Peyer's patch (tissue), 4 donors: ENCODE measurements at regions not wholly inside any gene's neighbourhood (a gene's known extent, or its start where the extent isn't known, plus 50 kb on each side); places are given as distances from the start of the nearest gene placed in this dataset.

Experiments
- POLR2A ChIP-seq, 2 donors: fragments of 450-650 bp; IDR thresholded peaks; one replicate each; pipeline ENCODE4 v1.5.1; 2017; ENCODE audit warnings: antibody characterized with exemption in 2 of 2, mild to moderate bottlenecking in 2 of 2, moderate library complexity in 2 of 2
- TF ChIP-seq, protein P1 (sequence below), 6 experiments: fragments of 450-650 bp in 4 of 6; fragments of 200-600 bp in 2 of 6; sonication (generic) in 1 of 6; IDR thresholded peaks; one replicate each; pipeline ENCODE4 v1.5.1; 2017 to 2019; ENCODE audit warnings: antibody characterized with exemption in 6 of 6, mild to moderate bottlenecking in 3 of 6, moderate library complexity in 1 of 6

DNA sequence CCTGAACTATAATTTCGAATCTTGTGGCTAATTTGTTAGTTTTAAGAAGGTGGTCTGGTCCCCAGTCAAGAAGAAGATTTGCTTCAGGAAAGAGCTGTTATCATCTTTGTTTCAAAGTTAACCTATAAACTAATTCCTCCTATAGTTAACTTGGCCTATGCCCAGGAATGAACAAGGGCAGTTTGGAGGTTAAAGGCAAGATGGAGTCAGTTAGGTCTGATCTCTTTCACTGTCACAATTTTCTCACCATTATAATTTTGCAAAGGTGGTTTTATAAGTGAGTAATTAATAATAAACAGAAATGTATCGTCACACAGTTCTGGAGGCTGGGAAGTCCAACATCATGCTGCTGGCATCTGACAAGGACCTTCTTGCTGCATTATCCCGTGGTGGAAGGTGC is 238.6 kb downstream of the PIK3R1 start:
- TF ChIP-seq, protein P1, sequence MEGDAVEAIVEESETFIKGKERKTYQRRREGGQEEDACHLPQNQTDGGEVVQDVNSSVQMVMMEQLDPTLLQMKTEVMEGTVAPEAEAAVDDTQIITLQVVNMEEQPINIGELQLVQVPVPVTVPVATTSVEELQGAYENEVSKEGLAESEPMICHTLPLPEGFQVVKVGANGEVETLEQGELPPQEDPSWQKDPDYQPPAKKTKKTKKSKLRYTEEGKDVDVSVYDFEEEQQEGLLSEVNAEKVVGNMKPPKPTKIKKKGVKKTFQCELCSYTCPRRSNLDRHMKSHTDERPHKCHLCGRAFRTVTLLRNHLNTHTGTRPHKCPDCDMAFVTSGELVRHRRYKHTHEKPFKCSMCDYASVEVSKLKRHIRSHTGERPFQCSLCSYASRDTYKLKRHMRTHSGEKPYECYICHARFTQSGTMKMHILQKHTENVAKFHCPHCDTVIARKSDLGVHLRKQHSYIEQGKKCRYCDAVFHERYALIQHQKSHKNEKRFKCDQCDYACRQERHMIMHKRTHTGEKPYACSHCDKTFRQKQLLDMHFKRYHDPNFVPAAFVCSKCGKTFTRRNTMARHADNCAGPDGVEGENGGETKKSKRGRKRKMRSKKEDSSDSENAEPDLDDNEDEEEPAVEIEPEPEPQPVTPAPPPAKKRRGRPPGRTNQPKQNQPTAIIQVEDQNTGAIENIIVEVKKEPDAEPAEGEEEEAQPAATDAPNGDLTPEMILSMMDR (IDR thresholded peaks at IDR 0.05): no peak
- TF ChIP-seq POLR2A (IDR thresholded peaks at IDR 0.05): no peak
